ENCODE measurements at regions not wholly inside any gene's neighbourhood (a gene's known extent, or its start where the extent isn't known, plus 50 kb on each side); places are given as distances from the start of the nearest gene placed in this dataset.

DNA sequence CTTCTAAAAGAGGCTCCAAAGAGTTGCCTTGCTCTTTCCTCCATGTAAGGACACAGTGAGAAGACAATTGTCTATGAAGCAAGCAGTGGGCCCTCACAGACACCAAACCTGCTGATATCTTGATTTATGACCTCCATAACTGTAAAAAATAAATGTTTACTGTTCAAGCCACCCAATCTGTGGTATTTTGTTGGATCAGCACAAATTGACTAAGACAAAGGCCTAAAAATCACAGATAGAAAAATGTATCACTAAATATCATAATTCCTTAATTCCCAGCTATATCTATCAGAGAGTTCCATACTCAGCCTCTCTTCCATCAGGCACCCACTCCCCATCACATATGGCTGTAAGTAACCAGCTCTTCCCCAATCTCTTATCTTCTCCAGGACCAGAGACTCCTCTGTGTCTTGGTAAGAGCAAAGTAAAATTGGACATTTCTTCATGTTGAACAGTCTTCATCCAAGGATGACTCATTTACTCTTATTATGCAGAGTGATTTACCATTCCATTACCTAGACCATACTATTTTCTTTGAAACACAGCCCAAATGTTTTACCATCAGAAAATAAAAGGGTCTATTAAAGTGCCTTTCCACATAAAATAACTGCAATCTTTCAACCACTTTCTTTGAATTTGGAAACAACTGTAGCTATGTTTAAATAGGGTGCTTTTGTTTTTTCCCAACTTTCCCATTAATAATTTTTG is 503.6 kb downstream of the MRPL39 start:
- H3K9me3 ChIP-seq = no peaks in the 10 kb centered on the region
- no peaks in the 10 kb centered on the region for H3K4me1 ChIP-seq
- no peak overlapping the region for H3K27ac ChIP-seq
- no peaks in the 10 kb centered on the region for H3K27me3 ChIP-seq
- no peaks in the 10 kb centered on the region for H3K36me3 ChIP-seq
- TF ChIP-seq POLR2AphosphoS5 (IDR thresholded peaks at IDR 0.05) (no peak), EP300 (IDR thresholded peaks at IDR 0.05) (no peak), POLR2A (IDR thresholded peaks at IDR 0.05) (no peak)
- TF ChIP-seq, protein P1, sequence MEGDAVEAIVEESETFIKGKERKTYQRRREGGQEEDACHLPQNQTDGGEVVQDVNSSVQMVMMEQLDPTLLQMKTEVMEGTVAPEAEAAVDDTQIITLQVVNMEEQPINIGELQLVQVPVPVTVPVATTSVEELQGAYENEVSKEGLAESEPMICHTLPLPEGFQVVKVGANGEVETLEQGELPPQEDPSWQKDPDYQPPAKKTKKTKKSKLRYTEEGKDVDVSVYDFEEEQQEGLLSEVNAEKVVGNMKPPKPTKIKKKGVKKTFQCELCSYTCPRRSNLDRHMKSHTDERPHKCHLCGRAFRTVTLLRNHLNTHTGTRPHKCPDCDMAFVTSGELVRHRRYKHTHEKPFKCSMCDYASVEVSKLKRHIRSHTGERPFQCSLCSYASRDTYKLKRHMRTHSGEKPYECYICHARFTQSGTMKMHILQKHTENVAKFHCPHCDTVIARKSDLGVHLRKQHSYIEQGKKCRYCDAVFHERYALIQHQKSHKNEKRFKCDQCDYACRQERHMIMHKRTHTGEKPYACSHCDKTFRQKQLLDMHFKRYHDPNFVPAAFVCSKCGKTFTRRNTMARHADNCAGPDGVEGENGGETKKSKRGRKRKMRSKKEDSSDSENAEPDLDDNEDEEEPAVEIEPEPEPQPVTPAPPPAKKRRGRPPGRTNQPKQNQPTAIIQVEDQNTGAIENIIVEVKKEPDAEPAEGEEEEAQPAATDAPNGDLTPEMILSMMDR (IDR thresholded peaks at IDR 0.05) = no peak
- H3K4me3 ChIP-seq = no peak overlapping the region
- no peak for ATAC-seq

DNA sequence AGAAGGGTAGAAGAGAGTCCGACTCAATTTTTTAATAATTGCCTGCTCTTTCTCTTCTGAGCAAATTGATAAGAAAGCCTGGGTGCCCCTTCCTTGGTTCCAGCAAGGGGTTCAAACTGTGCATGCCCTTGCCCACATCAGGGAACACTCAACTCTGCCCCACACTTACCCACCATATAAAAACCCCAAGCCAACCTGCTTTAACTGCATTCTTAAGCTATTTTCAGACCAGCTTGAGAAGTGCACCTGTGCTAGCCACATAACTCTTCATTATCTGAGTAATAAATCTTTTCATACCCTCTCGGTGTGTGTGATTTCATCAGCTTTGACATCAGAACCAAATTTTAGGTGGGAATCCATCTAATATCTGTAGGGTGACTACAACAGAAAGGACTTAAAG is 509.6 kb downstream of the MRPL39 start:
- ATAC-seq = no peak
- H3K27ac ChIP-seq = no peak overlapping the region
- H3K4me3 ChIP-seq = no peak overlapping the region
- H3K9me3 ChIP-seq = peaks cover 0 to 17% (median 0%) of the 10 kb centered on the region in 3 donors
- TF ChIP-seq POLR2AphosphoS5 (IDR thresholded peaks at IDR 0.05) = no peak
- TF ChIP-seq, protein P1 (IDR thresholded peaks at IDR 0.05) = no peak
- no peak for TF ChIP-seq POLR2A (IDR thresholded peaks at IDR 0.05)
- no peak for TF ChIP-seq EP300 (IDR thresholded peaks at IDR 0.05)
- H3K36me3 ChIP-seq = no peaks in the 10 kb centered on the region
- H3K4me1 ChIP-seq = no peaks in the 10 kb centered on the region
- H3K27me3 ChIP-seq = no peaks in the 10 kb centered on the region
- 79 to 81% methylated on average over 2 of the region's 2 CpGs for WGBS, 2 donors (ENCODE audit: low coverage in 1 of 2)

DNA sequence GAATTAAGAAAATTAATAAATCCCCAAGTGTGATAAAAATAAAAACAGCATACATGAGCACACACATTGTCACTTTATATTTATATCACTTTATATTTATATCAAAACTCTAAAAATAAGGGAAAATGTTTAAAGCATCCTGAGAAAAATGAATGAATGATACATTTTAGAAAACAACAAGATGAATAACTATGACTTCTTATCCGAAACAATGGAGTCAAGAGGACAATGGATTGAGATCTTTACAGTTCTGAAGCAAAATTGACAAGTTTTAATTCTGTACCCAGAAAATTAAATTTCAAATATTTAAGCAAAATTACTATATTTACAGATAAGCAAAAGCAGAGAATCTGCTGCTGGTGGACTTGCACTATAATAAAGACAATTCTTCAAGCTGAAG is 512.6 kb downstream of the MRPL39 start:
- 81 to 92% methylated on average over 1 of the region's 1 CpG for WGBS, 2 donors (ENCODE audit: low coverage in 1 of 2)
- ATAC-seq = no peak
- H3K9me3 ChIP-seq = peaks cover 0 to 28% (median 0%) of the 10 kb centered on the region in 3 donors
- TF ChIP-seq, protein P1 (IDR thresholded peaks at IDR 0.05) = no peak
- TF ChIP-seq POLR2A (IDR thresholded peaks at IDR 0.05) (no peak), POLR2AphosphoS5 (IDR thresholded peaks at IDR 0.05) (no peak), EP300 (IDR thresholded peaks at IDR 0.05) (no peak)
- no peak overlapping the region for H3K27ac ChIP-seq
- H3K36me3 ChIP-seq = no peaks in the 10 kb centered on the region
- H3K27me3 ChIP-seq = no peaks in the 10 kb centered on the region
- H3K4me3 ChIP-seq = no peak overlapping the region
- H3K4me1 ChIP-seq = no peaks in the 10 kb centered on the region

DNA sequence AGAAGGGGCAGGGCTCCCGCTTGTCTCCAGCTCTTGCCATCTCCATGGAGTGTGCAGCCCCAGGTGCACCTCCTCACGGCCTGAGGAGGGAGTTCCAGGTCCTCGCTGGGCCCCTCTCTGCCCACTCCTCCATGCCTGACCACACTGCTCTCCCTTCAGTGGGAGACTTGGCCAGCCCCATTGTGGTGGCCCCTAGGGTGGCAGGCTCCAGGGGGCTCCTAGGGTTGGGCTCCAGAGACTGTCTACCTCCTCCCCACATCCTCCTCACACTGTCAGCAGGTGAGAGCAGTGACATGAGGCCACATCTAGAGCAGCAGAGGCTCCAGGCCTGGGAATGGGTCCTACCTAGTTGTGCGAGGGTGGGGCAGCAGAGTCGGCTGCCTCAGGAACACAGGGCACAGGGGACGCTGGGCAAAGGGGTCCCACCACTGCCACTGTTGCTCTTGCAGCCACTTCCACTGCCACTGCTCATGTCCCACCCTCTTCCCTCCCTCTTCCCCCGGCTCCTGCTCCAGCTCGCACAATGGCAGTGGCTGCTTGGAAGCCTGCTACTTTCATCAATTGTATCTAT is 514.8 kb downstream of the MRPL39 start:
- peaks cover 0 to 28% (median 0%) of the 10 kb centered on the region in 3 donors for H3K9me3 ChIP-seq
- H3K27me3 ChIP-seq = no peaks in the 10 kb centered on the region
- no peak for ATAC-seq
- no peaks in the 10 kb centered on the region for H3K36me3 ChIP-seq
- no peaks in the 10 kb centered on the region for H3K4me1 ChIP-seq
- TF ChIP-seq, protein P1 (IDR thresholded peaks at IDR 0.05) = no peak
- TF ChIP-seq EP300 (IDR thresholded peaks at IDR 0.05) (no peak), POLR2AphosphoS5 (IDR thresholded peaks at IDR 0.05) (no peak), POLR2A (IDR thresholded peaks at IDR 0.05) (no peak)
- no peak overlapping the region for H3K4me3 ChIP-seq
- no peak overlapping the region for H3K27ac ChIP-seq
- WGBS, 2 donors (ENCODE audit: low coverage in 1 of 2) = 75 to 92% methylated on average over 3 to 5 of the region's 8 CpGs

DNA sequence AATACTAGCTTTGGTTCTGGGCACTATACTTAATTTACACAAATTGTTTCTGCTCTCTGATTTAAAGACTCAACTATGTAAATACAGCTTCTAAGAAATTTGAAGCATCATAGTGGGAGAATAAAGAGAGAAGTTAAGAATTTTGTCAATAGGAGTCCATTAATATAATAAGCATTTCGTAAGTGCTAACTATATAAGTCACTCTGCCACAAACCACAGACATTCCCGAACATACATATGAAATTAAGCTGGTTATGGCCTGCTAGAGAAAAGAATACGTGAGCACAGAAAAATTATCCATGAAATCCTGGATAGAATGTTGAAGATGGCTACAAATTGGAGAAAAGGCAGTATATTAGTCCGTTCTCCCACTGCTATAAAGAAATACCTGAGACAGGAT is 526.2 kb downstream of the MRPL39 start:
- Histone ChIP-seq H3K27me3 (no peaks in the 10 kb centered on the region), H3K36me3 (no peaks in the 10 kb centered on the region), H3K27ac (no peak overlapping the region), H3K9me3 (no peaks in the 10 kb centered on the region), H3K4me1 (no peaks in the 10 kb centered on the region), H3K4me3 (no peak overlapping the region)
- WGBS, 2 donors (ENCODE audit: low coverage in 1 of 2) = 75 to 78% methylated on average over 4 of the region's 4 CpGs
- no peak for TF ChIP-seq POLR2AphosphoS5 (IDR thresholded peaks at IDR 0.05)
- TF ChIP-seq POLR2A (IDR thresholded peaks at IDR 0.05) = no peak
- TF ChIP-seq, protein P1 (IDR thresholded peaks at IDR 0.05) = no peak
- TF ChIP-seq EP300 (IDR thresholded peaks at IDR 0.05) = no peak
- ATAC-seq = no peak
